Bronchial epithelial cell (primary cell): ENCODE measurements at regions not wholly inside any gene's neighbourhood (a gene's known extent, or its start where the extent isn't known, plus 50 kb on each side); places are given as distances from the start of the nearest gene placed in this dataset.

Source experiments
- DNase-seq: peaks from one replicate; pipeline ENCODE4 v3.0.0-alpha.2; 2010; ENCODE audit warnings: low read depth
- FAIRE-seq: peaks from 2 replicates; lab custom pipeline; 2011; peaks lifted over from hg19 to GRCh38; lab: Jason Lieb, UNC
- H3K27me3 ChIP-seq: 2 replicates; pipeline ENCODE4 v1.5.1; 2011; ENCODE audit warnings: low read length; ENCODE audit not compliant: control insufficient read depth, insufficient read depth
- H3K36me3 ChIP-seq: 2 replicates; pipeline ENCODE4 v1.5.1; 2011; ENCODE audit warnings: low read length; ENCODE audit not compliant: control insufficient read depth, insufficient read depth
- H3K4me3 ChIP-seq: 2 replicates; pipeline ENCODE4 v1.5.1; 2011; ENCODE audit warnings: mild to moderate bottlenecking, low read depth, low read length, control low read depth
- CTCF ChIP-seq: IDR thresholded peaks from 2 replicates; pipeline ENCODE4 v1.5.1; 2011; ENCODE audit warnings: mild to moderate bottlenecking, moderate library complexity, low read length, control low read depth, inconsistent platforms; ENCODE audit not compliant: insufficient read depth, severe bottlenecking

- Histone ChIP-seq H3K4me3 (no peak overlapping the region), H3K36me3 (no peaks in the 10 kb centered on the region), H3K27me3 (no peaks in the 10 kb centered on the region)
- no peak for TF ChIP-seq CTCF
- FAIRE-seq = no peak
- DNase-seq = no peak
Measured at GRCh38 chr5:99614888-99615287, 686.1 kb upstream of the CHD1 start.

- TF ChIP-seq CTCF = no peak
- no peak overlapping the region for H3K4me3 ChIP-seq
- FAIRE-seq (no peak), DNase-seq (no peak)
- no peaks in the 10 kb centered on the region for H3K27me3 ChIP-seq
- no peaks in the 10 kb centered on the region for H3K36me3 ChIP-seq
Measured at GRCh38 chr5:99607124-99607523, 678.3 kb upstream of the CHD1 start.

- FAIRE-seq (no peak), DNase-seq (no peak)
- Histone ChIP-seq H3K4me3 (no peak overlapping the region), H3K27me3 (no peaks in the 10 kb centered on the region), H3K36me3 (no peaks in the 10 kb centered on the region)
- no peak for TF ChIP-seq CTCF
Measured at GRCh38 chr5:99605904-99606303, 677.1 kb upstream of the CHD1 start.

- TF ChIP-seq CTCF = no peak
- no peak overlapping the region for H3K4me3 ChIP-seq
- H3K36me3 ChIP-seq = no peaks in the 10 kb centered on the region
- H3K27me3 ChIP-seq = no peaks in the 10 kb centered on the region
- no peak for DNase-seq
- FAIRE-seq = no peak
Measured at GRCh38 chr5:99600952-99601351, 672.1 kb upstream of the CHD1 start.

GRCh38 chr5:99590806-99591205 lies 662.0 kb upstream of the CHD1 start:
- Histone ChIP-seq H3K27me3 (no peaks in the 10 kb centered on the region), H3K36me3 (no peaks in the 10 kb centered on the region), H3K4me3 (no peak overlapping the region)
- FAIRE-seq (no peak), DNase-seq (peak; percentile 12)
- no peak for TF ChIP-seq CTCF

GRCh38 chr5:99589424-99589823 lies 660.6 kb upstream of the CHD1 start:
- FAIRE-seq = no peak
- no peak for TF ChIP-seq CTCF
- H3K36me3 ChIP-seq = no peaks in the 10 kb centered on the region
- no peaks in the 10 kb centered on the region for H3K27me3 ChIP-seq
- DNase-seq = no peak
- no peak overlapping the region for H3K4me3 ChIP-seq
